A549 (cell line): ENCODE measurements at regions not wholly inside any gene's neighbourhood (a gene's known extent, or its start where the extent isn't known, plus 50 kb on each side); places are given as distances from the start of the nearest gene placed in this dataset.
"Not testable (repeated sequence)": the region's sequence is repeated elsewhere in the genome, so short reads cannot be mapped to it uniquely, and the experiment has no call there.

Experiments used
- ATAC-seq, 2 experiments: fragments of 200-7000 bp in 1 of 2; fragments of >200 bp in 1 of 2; cut with Nextera tagmentation in 1 of 2; cut with Tn5 transposase in 1 of 2; 3 replicates each; pipeline versions ENCODE4 v1.8.0 to v1.9.1; 2018 to 2020; ENCODE audit warnings: mild to moderate bottlenecking in 1 of 2, moderate library complexity in 1 of 2
- CTCF ChIA-PET: fragments of 300-600 bp; sonication (Branson Sonifier 250); formaldehyde crosslinking; extraction: SDS; loops from one replicate; lab custom pipeline; 2021; ENCODE audit warnings: antibody characterized with exemption, inconsistent platforms; lab: Yijun Ruan, JAX
- POLR2A ChIA-PET: fragments of 350-600 bp; formaldehyde crosslinking; extraction: SDS; loops from one replicate; lab custom pipeline; 2021; ENCODE audit warnings: antibody characterized with exemption, inconsistent platforms; lab: Yijun Ruan, JAX
- DNase-seq, 2 experiments: peaks; one replicate each; pipeline versions ENCODE4 v3.0.0 to v3.0.0-alpha.2; 2011 to 2016; ENCODE audit warnings: low read depth in 1 of 2, low spot score in 1 of 2
- FAIRE-seq: peaks from 2 replicates; lab custom pipeline; 2011; peaks lifted over from hg19 to GRCh38; lab: Jason Lieb, UNC
- H3K27ac ChIP-seq, 2 experiments: fragments of >200 bp; sonication (Bioruptor Twin); formaldehyde crosslinking; 3 replicates each; pipeline ENCODE4 v1.5.1; 2016 to 2017
- H3K4me1 ChIP-seq: fragments of >200 bp; sonication (Bioruptor Twin); formaldehyde crosslinking; 3 replicates; pipeline ENCODE4 v1.6.1; 2016
- H3K4me2 ChIP-seq: fragments of >200 bp; sonication (Bioruptor Twin); formaldehyde crosslinking; 3 replicates; pipeline ENCODE4 v1.6.1; 2016
- H3K4me3 ChIP-seq: fragments of >200 bp; sonication (Bioruptor Twin); formaldehyde crosslinking; 3 replicates; pipeline ENCODE4 v1.5.1; 2016
- H3K9me3 ChIP-seq: fragments of >200 bp; sonication (Bioruptor Twin); formaldehyde crosslinking; 3 replicates; pipeline ENCODE4 v1.6.1; 2016
- ATOH8 ChIP-seq: fragments of 250-450 bp; sonication (Bioruptor Pico); IDR thresholded peaks from 2 replicates; pipeline ENCODE4 v1.5.0; 2020; ENCODE audit warnings: low read depth, mild to moderate bottlenecking, moderate library complexity
- BHLHE40 ChIP-seq: IDR thresholded peaks from 2 replicates; pipeline ENCODE4 v1.6.1; 2012; ENCODE audit warnings: low read depth, low read length, inconsistent platforms
- CTCF ChIP-seq: fragments of >200 bp; sonication (Bioruptor Twin); formaldehyde crosslinking; IDR thresholded peaks from 3 replicates; pipeline ENCODE4 v1.5.1; 2016
- MAFK ChIP-seq: fragments of 450-650 bp; IDR thresholded peaks from 2 replicates; pipeline ENCODE4 v1.6.1; 2014; ENCODE audit not compliant: partially characterized antibody
- MAX ChIP-seq: IDR thresholded peaks from 2 replicates; pipeline ENCODE4 v1.6.1; 2012
- MYC ChIP-seq: IDR thresholded peaks from 2 replicates; pipeline ENCODE4 v1.6.1; 2012; ENCODE audit warnings: mild to moderate bottlenecking, inconsistent platforms, low read length, improper control_type of control experiment, borderline replicate concordance
- NFE2L2 ChIP-seq: fragments of 150-350 bp; conservative IDR thresholded peaks from 2 replicates; pipeline ENCODE4 v1.6.1; 2014; ENCODE audit warnings: low read length
- PHF8 ChIP-seq: fragments of 200-600 bp; sonication (generic); IDR thresholded peaks from 2 replicates; pipeline ENCODE4 v1.6.1; 2016; ENCODE audit warnings: low read depth, mild to moderate bottlenecking, antibody characterized with exemption, moderate library complexity, borderline replicate concordance
- RAD21 ChIP-seq, 2 experiments: fragments of >200 bp in 1 of 2; sonication (Bioruptor Twin) in 1 of 2; formaldehyde crosslinking in 1 of 2; IDR thresholded peaks in 1 of 2; conservative IDR thresholded peaks in 1 of 2; 2 replicates in 1 of 2; 3 replicates in 1 of 2; pipeline ENCODE4 v1.6.1; 2012 to 2018; ENCODE audit warnings: inconsistent platforms in 1 of 2
- RARB ChIP-seq: fragments of 250-450 bp; sonication (Bioruptor Pico); IDR thresholded peaks from 2 replicates; pipeline ENCODE4 v1.8.0; 2021; ENCODE audit warnings: mild to moderate bottlenecking, moderate library complexity
- RNF2 ChIP-seq: fragments of 200-600 bp; sonication (generic); IDR thresholded peaks from 2 replicates; pipeline ENCODE4 v1.6.1; 2016; ENCODE audit warnings: low read depth, mild to moderate bottlenecking, antibody characterized with exemption, moderate library complexity, borderline replicate concordance
- SMC3 ChIP-seq: fragments of >200 bp; sonication (Bioruptor Twin); formaldehyde crosslinking; IDR thresholded peaks from 3 replicates; pipeline ENCODE4 v1.6.1; 2018; ENCODE audit warnings: inconsistent platforms
- ZC3H11A ChIP-seq: fragments of 450-650 bp; IDR thresholded peaks from 2 replicates; pipeline ENCODE4 v1.6.1; 2014; ENCODE audit warnings: antibody characterized with exemption, mild to moderate bottlenecking
- WGBS: methylation state at CpG from one replicate; pipeline ENCODE4 v1.1.6; 2017; ENCODE audit errors: missing lambda C conversion rate; 5-methylcytosine and 5-hydroxymethylcytosine counted together

GRCh38 chr6:6758915-6759654, 170.6 kb downstream of the LY86 start:
- FAIRE-seq, result no peak
- WGBS, result 59% methylated on average over 20 of the region's 22 CpGs
- CTCF ChIA-PET, result interaction anchor here (0.6 to 1.9 kb wide), 13 partner anchors 9 to 488 kb away, joined by 3 to 8 read pairs (median 3); no protein-coding TSS in a partner anchor
- H3K4me1 ChIP-seq, result 0 out of 3 replicates have a peak, but pooled peaks cover 3% of the 10 kb centered on the region
- no peak overlapping the region for H3K27ac ChIP-seq
- H3K4me2 ChIP-seq, result no peak overlapping the region
- no peaks in the 10 kb centered on the region for H3K9me3 ChIP-seq
- ATAC-seq, result peak; percentile 70 to 87
- POLR2A ChIA-PET, result no interaction called here
- peak; percentile 21 to 30 for DNase-seq
- TF ChIP-seq RAD21 (conservative IDR thresholded peaks at IDR 0.05 in 1 of 2, IDR thresholded peaks at IDR 0.05 in 1 of 2) (peak; percentile 19 to 45; a peak in 2 of 5 replicates), SMC3 (peak; percentile 43; the same call in 2 of the 3 replicates), CTCF (peak; percentile 36), MAFK (no peak)
- H3K4me3 ChIP-seq, result no peak overlapping the region

DNA sequence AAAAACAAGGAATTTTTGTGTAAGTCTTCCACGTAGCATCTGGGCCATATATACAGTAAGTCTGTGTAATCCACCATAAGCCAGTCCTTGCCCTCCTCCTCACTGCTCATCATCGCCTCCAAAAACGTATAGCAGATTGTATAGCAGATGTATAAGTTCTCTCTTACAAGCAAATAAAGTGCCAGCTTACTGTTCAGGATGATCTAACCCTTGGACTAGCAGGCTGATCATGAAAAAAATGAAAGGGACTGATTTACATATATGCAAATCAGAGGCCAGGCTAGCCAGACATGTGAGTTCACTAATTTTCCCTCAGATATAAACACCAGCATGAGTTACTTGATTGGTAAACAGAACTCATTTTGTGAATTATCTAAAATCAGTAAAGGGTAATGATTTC, 171.5 kb downstream of the LY86 start:
- H3K27ac ChIP-seq, result no peak overlapping the region
- 81% methylated on average over 3 of the region's 3 CpGs for WGBS
- H3K4me2 ChIP-seq, result no peak overlapping the region
- CTCF ChIA-PET, result interaction anchor here (1.9 kb wide), 1 partner anchor 10 kb away, joined by 8 read pairs; no protein-coding TSS in a partner anchor
- no peak for ATAC-seq
- TF ChIP-seq ZC3H11A (no peak), NFE2L2 (no peak), BHLHE40 (no peak), CTCF (no peak), MYC (no peak), RNF2 (no peak), PHF8 (no peak), ATOH8 (no peak), RARB (CRISPR knock-in tag) (no peak), MAX (no peak)
- TF ChIP-seq, all 56 proteins: peak for 0
- POLR2A ChIA-PET, result no interaction called here
- DNase-seq (no peak), FAIRE-seq (no peak)
- 0 out of 3 replicates have a peak, but pooled peaks cover 3% of the 10 kb centered on the region for H3K4me1 ChIP-seq
- no peak overlapping the region for H3K4me3 ChIP-seq
- H3K9me3 ChIP-seq, result no peaks in the 10 kb centered on the region

- POLR2A ChIA-PET, H3K9me3 ChIP-seq, FAIRE-seq, H3K4me2 ChIP-seq, H3K4me1 ChIP-seq, CTCF ChIA-PET, DNase-seq, H3K4me3 ChIP-seq, ATAC-seq, H3K27ac ChIP-seq: not testable (repeated sequence)
- WGBS, result 95% methylated on average over 8 of the region's 27 CpGs
Measured at GRCh38 chr6:6762566-6762965, 174.0 kb downstream of the LY86 start.
